Stimulated activated effector memory CD8-positive, alpha-beta T cell treated with anti-CD3 and anti-CD28 coated beads, Interleukin-12 subunit alpha, Interleukin-12 subunit beta, amount 100 ng/mL, for 72 hours (primary cell): ENCODE measurements at regions not wholly inside any gene's neighbourhood (a gene's known extent, or its start where the extent isn't known, plus 50 kb on each side); places are given as distances from the start of the nearest gene placed in this dataset.

Source experiments
- ATAC-seq: fragments of 150-1000 bp; cut with Tn5 transposase; 2 replicates; pipeline ENCODE4 v1.10.0; 2021
- DNase-seq, 2 donors: peaks; one replicate each; pipeline ENCODE4 v3.0.0; 2021 to 2022; ENCODE audit warnings: low spot score in 2 of 2
- H3K27ac Mint-ChIP-seq: one replicate; pipeline ENCODE4 v1.8.0; 2022; ENCODE audit warnings: mild to moderate bottlenecking, mixed read lengths
- H3K36me3 Mint-ChIP-seq: one replicate; pipeline ENCODE4 v1.8.0; 2022; ENCODE audit warnings: mild to moderate bottlenecking, mixed read lengths
- H3K4me1 Mint-ChIP-seq: one replicate; pipeline ENCODE4 v1.8.0; 2022; ENCODE audit warnings: mixed read lengths
- H3K4me3 Mint-ChIP-seq: one replicate; pipeline ENCODE4 v1.8.0; 2022; ENCODE audit warnings: mild to moderate bottlenecking, mixed read lengths
- H3K9me3 Mint-ChIP-seq: one replicate; pipeline ENCODE4 v1.8.0; 2022; ENCODE audit warnings: mixed read lengths

DNA sequence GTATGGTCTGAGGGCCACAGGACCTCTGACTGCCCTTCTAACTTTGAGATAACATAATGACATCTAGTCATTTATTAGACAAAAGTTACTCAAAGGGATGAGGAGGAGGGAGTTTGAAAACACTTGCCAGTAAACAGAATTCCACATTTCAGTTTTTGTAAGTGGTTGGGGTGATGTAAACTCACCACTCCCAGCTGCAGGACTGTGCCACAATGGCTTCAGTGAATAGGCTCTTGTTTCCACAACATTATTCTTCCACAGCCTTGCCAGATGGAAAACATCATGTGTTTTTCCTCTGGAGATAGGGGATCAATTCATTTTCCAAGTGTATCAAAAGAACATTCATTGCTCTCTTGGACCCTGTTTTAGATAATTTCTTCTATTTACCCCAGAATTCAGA, 147.2 kb upstream of the BDNF start:
- H3K9me3 Mint-ChIP-seq, result peaks cover 11% of the 10 kb centered on the region
- ATAC-seq, result no peak
- H3K4me3 Mint-ChIP-seq, result no peak overlapping the region
- H3K27ac Mint-ChIP-seq, result no peak overlapping the region
- no peak for DNase-seq
- H3K36me3 Mint-ChIP-seq, result no peaks in the 10 kb centered on the region
- H3K4me1 Mint-ChIP-seq, result no peaks in the 10 kb centered on the region

- Mint-ChIP-seq H3K4me1 (no peaks in the 10 kb centered on the region), H3K36me3 (no peaks in the 10 kb centered on the region), H3K9me3 (peaks cover 10% of the 10 kb centered on the region), H3K4me3 (no peak overlapping the region), H3K27ac (no peak overlapping the region)
- DNase-seq (no peak), ATAC-seq (no peak)
Observed at GRCh38 chr11:27842290-27842689, 142.0 kb upstream of the BDNF start.

DNA sequence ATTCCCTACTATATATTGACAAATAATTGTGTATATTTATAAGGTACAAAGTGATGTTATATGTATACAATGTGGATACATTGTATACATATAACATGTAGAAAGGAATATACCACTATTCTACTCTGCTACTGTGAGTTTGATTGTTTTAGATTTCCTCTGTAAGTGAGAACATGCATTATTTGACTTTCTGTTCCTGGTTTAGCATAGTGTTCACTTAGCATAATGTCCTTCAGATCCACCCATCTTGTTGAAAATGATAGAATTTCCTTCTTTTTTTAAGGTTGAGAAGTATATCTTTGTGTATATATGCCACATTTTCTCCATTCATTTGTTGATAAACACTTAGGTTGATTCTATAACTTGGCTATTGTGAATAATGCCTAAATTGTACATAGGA, 140.8 kb upstream of the BDNF start:
- Mint-ChIP-seq H3K4me3 (no peak overlapping the region), H3K4me1 (no peaks in the 10 kb centered on the region), H3K9me3 (peaks cover 10% of the 10 kb centered on the region), H3K36me3 (no peaks in the 10 kb centered on the region), H3K27ac (no peak overlapping the region)
- ATAC-seq (no peak), DNase-seq (no peak)

DNA sequence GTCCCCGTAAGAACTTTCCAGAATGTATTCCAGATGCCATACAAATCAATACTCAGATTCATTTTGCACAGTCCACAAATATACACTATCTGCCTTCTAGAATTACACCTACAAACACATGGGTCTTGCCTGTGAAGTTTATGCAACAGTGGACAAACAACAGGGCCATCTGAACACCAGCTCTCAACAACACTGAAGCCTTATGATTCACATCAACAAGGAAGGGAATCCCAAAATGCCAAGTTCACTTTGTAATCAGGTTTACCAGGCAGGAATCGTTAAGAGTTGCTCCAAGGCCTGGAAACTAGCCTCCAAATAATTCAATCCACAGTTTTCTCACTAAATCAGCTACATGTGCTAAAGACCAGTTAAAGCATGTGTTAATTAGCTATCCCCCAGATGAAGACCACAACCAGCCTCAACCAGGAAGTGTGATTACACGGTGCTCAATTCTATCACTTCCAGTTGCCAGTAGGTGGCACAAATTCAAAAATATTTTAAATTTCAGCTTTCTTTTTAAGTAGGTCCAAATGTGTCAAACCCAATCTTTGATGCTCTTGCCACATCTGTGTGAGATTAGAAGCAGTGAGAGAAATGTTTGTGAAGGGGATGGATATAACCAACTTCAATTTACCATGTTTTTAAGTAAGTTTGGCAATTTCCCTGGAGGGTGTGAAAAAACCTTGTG, 139.1 kb upstream of the BDNF start:
- no peaks in the 10 kb centered on the region for H3K36me3 Mint-ChIP-seq
- ATAC-seq, result no peak
- no peak overlapping the region for H3K4me3 Mint-ChIP-seq
- DNase-seq, result no peak
- peaks cover 3% of the 10 kb centered on the region for H3K9me3 Mint-ChIP-seq
- H3K4me1 Mint-ChIP-seq, result no peaks in the 10 kb centered on the region
- H3K27ac Mint-ChIP-seq, result no peak overlapping the region

- Mint-ChIP-seq H3K4me1 (no peaks in the 10 kb centered on the region), H3K27ac (no peak overlapping the region), H3K36me3 (no peaks in the 10 kb centered on the region), H3K4me3 (no peak overlapping the region), H3K9me3 (peaks cover 3% of the 10 kb centered on the region)
- ATAC-seq (no peak), DNase-seq (no peak)
Observed at GRCh38 chr11:27838674-27839073, 138.4 kb upstream of the BDNF start.

DNA sequence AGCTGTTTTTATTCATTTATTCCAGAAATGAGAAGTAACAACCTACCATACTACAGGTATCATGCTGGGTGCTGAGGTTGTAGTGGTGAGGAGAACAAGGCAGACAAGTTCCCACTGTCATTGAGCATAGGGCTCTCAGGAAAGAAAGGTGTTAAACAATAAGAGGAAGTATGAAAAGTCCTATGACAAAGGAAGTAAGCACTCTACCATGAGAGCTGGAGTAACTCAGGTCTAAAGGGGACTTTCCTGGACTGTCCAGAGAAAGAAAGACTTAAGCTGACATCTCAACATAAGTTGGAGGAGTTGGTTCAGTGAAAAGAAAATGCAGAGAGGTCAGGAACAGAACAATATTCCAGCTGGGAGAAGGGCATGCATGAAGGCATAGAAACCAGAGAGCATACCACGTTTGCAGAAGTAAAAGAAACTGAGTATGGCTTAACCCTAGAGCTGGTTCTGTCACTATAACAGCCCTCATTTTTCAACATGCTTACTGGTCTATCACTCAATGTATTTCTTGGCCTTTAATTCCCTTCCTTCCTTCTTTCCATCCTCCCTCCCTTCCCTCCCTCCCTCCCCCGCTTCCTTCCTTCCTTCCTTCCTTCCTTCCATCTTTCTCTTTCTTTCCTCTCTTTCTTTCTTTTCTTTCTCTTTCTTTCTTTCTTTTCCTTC, 137.8 kb upstream of the BDNF start:
- ATAC-seq (no peak), DNase-seq (no peak)
- Mint-ChIP-seq H3K4me1 (no peaks in the 10 kb centered on the region), H3K27ac (no peak overlapping the region), H3K4me3 (no peak overlapping the region), H3K9me3 (peaks cover 3% of the 10 kb centered on the region), H3K36me3 (no peaks in the 10 kb centered on the region)

DNA sequence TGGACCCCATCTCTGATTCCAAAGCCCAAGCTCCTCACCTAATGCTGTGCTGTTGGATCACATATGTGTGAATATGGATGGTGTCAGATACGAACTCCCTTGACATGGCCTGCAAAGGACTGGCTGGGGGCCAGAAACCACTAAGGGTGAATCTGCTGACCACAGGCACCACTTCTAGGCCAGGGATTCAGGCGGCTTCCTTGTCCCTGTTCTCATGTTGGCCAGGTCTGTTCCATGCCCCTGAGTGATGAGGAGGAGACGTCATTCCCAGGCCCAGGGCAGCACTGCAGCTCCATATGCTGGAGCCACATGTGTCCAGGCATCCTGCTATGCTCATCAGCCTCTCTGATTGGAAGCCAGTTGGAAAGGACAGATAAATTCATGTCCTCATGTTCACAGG, 130.0 kb upstream of the BDNF start:
- Mint-ChIP-seq H3K36me3 (no peaks in the 10 kb centered on the region), H3K27ac (no peak overlapping the region), H3K4me1 (no peaks in the 10 kb centered on the region), H3K9me3 (peaks cover 3% of the 10 kb centered on the region), H3K4me3 (no peak overlapping the region)
- ATAC-seq, result no peak
- no peak for DNase-seq

DNA sequence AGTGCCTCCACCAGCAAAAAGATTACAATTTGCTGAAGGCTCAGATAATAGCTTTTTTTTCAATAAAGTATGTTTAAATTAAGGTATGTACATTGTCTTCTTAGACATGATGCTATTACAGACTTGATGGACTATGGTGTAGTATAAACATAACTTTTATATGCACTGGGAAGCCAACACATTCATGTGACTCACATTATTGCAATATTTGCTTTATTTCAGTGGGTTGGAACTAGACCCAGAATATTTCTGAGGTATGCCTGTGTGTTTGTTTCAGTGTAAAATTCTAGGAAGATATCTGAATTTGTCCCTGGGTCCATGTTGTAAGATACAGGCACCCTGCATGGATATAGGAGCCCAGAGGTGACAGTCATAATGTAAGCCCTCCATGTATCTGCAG, 120.0 kb upstream of the BDNF start:
- no peaks in the 10 kb centered on the region for H3K4me1 Mint-ChIP-seq
- no peak overlapping the region for H3K4me3 Mint-ChIP-seq
- H3K9me3 Mint-ChIP-seq, result peaks cover 11% of the 10 kb centered on the region
- no peak overlapping the region for H3K27ac Mint-ChIP-seq
- DNase-seq, result no peak
- ATAC-seq, result no peak
- no peaks in the 10 kb centered on the region for H3K36me3 Mint-ChIP-seq

DNA sequence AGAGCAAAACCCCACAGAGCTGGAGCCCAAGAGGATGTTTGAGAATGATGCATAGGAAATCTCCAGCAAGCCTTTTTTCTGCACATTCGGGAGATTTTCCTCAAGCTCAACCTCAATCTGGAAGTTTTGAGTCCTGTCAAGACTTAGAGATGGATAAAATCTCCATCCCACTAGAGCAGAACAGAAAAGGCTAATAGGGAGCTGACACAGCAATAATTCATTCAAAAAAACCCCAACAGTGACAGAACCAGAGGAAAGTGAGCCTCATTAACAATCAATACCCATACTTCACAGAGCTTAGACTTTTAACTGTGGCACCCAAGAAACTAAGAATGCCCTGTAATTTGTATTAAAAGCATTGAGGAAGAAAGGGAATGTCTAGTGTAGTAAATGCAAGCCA, 115.9 kb upstream of the BDNF start:
- Mint-ChIP-seq H3K27ac (no peak overlapping the region), H3K9me3 (peaks cover 9% of the 10 kb centered on the region), H3K36me3 (no peaks in the 10 kb centered on the region), H3K4me1 (no peaks in the 10 kb centered on the region), H3K4me3 (no peak overlapping the region)
- no peak for ATAC-seq
- no peak for DNase-seq

DNA sequence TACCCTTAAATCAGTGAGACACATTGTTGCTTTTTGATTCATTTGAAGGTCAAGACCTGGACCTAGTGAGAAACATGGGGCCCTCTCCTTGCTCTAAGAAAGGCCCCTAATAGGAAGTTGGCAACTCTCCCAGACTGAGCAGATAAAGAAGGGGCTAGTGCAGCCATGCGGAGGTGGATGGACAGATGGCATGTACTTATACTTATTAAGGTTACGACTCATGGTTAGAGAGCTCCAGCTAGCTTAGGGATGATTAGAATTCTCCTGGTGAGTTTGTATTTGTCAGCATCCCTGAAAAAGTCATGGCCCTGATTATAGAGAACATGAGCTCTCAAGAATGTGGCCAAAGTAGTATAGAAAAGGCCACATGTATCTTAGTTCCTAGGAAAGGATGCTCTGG, 112.1 kb upstream of the BDNF start:
- Mint-ChIP-seq H3K4me3 (no peak overlapping the region), H3K4me1 (no peaks in the 10 kb centered on the region), H3K36me3 (no peaks in the 10 kb centered on the region), H3K9me3 (no peaks in the 10 kb centered on the region), H3K27ac (no peak overlapping the region)
- DNase-seq (no peak), ATAC-seq (no peak)

DNA sequence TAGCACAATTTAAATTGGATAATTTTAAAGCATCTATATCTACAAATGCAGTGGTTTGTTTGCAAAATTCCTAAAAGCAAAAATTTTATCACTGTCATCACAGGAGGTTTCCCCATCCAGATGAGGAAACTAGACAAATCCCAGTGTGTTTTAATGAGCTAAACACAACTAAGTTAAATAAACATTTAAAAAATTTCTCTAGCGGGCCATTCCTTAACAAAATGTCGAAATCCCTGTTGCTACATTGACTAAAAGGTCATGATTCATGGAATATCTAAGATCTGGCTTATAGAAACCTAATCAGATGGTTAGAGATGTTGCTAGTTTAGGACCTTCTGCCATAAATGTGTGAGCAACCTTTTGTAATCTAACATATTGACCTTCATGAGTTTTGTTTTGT, 107.3 kb upstream of the BDNF start:
- Mint-ChIP-seq H3K27ac (no peak overlapping the region), H3K4me3 (no peak overlapping the region), H3K36me3 (no peaks in the 10 kb centered on the region), H3K4me1 (no peaks in the 10 kb centered on the region), H3K9me3 (peaks cover 3% of the 10 kb centered on the region)
- DNase-seq, result no peak
- ATAC-seq, result no peak

DNA sequence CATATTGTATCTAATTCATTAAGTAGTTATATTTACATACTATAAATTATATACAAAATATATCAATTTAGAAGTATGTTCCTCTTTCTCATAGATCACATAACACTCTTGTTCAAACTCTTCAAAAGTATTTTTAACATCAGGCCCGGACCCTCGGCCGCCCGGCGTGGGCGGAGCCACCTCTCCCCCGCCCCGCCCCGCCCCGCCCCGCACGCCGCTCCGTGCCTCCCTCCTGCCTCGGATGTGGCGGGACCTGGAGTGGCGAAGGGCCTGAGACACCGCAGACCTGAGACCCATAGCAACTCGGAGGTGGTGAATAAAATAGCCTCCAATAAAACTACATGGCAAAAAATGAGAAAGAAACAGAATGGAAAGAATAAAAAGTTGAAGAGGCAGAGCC, 105.9 kb upstream of the BDNF start:
- DNase-seq, result no peak
- no peak overlapping the region for H3K27ac Mint-ChIP-seq
- H3K36me3 Mint-ChIP-seq, result no peaks in the 10 kb centered on the region
- no peaks in the 10 kb centered on the region for H3K4me1 Mint-ChIP-seq
- no peak overlapping the region for H3K4me3 Mint-ChIP-seq
- peaks cover 3% of the 10 kb centered on the region for H3K9me3 Mint-ChIP-seq
- ATAC-seq, result no peak

DNA sequence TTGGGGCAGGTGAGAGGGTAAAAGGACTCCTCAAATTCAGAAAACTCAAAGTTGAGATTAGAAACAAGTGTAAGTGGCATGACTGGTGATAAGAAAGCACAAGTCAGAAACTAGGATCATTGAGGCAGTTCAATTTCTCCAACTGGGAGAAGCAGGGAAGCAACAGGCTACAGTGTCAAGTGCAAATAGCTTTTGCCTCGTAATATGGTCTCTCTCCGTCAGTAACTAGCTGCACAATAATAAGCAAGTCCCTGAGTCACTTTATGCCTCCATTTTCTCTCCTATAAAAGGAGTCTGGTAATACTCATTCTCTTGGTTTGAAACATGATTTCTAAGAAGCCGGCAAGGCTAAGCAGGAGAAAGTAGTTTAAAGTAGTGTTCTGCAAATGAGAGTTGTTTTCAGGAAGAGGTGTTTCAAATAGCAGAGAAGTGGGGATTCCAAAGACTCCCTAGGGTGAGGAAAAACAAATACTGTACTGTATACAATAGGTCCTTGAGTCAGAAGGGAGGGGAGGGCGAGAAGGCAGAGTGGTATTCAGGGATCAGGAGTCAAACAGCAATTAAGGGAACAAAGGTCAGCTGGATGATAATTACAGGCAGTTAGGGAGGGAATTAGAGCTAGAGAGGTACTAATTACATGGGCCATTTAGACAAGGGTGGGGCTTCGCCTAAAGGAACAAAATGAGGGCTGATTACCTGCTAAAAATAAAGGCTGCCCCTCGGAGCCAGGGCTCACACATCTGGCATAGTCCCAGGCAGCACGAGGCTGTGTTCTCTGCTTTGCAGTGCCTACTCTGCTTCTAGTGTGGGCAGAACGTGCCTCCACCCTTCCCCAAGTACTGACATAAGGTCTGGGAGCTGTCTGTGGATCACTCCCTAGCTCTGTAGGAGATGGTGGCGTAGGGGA, 96.0 kb upstream of the BDNF start:
- ATAC-seq, result peak; percentile 37
- peaks cover 6% of the 10 kb centered on the region for H3K9me3 Mint-ChIP-seq
- DNase-seq, result no peak
- H3K36me3 Mint-ChIP-seq, result no peaks in the 10 kb centered on the region
- no peak overlapping the region for H3K4me3 Mint-ChIP-seq
- no peaks in the 10 kb centered on the region for H3K4me1 Mint-ChIP-seq
- no peak overlapping the region for H3K27ac Mint-ChIP-seq

GRCh38 chr11:27786864-27787263, 86.6 kb upstream of the BDNF start:
- H3K27ac Mint-ChIP-seq, result no peak overlapping the region
- ATAC-seq (no peak), DNase-seq (no peak)
- H3K9me3 Mint-ChIP-seq, result peaks cover 4% of the 10 kb centered on the region
- H3K36me3 Mint-ChIP-seq, result no peaks in the 10 kb centered on the region
- H3K4me1 Mint-ChIP-seq, result no peaks in the 10 kb centered on the region
- no peak overlapping the region for H3K4me3 Mint-ChIP-seq

GRCh38 chr11:27786331-27786730, 86.1 kb upstream of the BDNF start:
- peaks cover 4% of the 10 kb centered on the region for H3K9me3 Mint-ChIP-seq
- no peak overlapping the region for H3K4me3 Mint-ChIP-seq
- DNase-seq, result no peak
- H3K4me1 Mint-ChIP-seq, result no peaks in the 10 kb centered on the region
- H3K36me3 Mint-ChIP-seq, result no peaks in the 10 kb centered on the region
- no peak overlapping the region for H3K27ac Mint-ChIP-seq
- ATAC-seq, result no peak
